ENCODE measurements at regions not wholly inside any gene's neighbourhood (a gene's known extent, or its start where the extent isn't known, plus 50 kb on each side); places are given as distances from the start of the nearest gene placed in this dataset.

DNA sequence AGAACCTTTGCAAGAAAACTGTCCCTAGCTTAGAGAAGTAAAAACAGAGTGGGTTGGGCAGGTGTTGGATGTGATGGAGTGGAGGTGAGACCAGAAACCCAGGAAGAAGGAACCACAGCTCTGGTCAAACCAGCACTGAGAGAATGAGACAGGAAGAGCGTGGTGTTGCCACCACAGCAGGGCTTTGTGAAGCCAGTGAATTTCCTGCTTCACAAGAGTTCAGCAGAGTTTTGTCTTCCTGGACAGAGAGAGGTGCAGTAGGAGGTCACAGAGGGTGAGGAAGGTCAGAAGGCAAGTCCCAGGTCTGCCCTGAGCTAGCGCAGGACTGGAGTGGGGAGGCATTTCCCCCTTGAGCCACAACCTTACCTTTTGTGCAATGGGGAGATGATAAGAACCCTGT lies 2306.2 kb upstream of the ACO1 start:
- TF ChIP-seq POLR2A (IDR thresholded peaks at IDR 0.05; ENCODE audit: control extremely low read depth in 1 of 2, low read depth in 2 of 2, low read length in 2 of 2) (no peak), TCF12 (IDR thresholded peaks at IDR 0.05; ENCODE audit: low read depth, low read length) (no peak), EZH2 (IDR thresholded peaks at IDR 0.05; ENCODE audit: low read depth, low read length, severe bottlenecking) (no peak), TEAD4 (IDR thresholded peaks at IDR 0.05; ENCODE audit: low read depth, low read length) (no peak), NRF1 (IDR thresholded peaks at IDR 0.05; ENCODE audit: low read depth, low read length) (no peak), JUN (IDR thresholded peaks at IDR 0.05; ENCODE audit: low read depth, low read length) (no peak), GTF2F1 (IDR thresholded peaks at IDR 0.05; ENCODE audit: borderline replicate concordance, low read depth, low read length) (no peak), SIN3A (conservative IDR thresholded peaks at IDR 0.05 in 1 of 2, IDR thresholded peaks at IDR 0.05 in 1 of 2; ENCODE audit: low read depth in 1 of 2, low read length in 2 of 2) (no peak), RNF2 (IDR thresholded peaks at IDR 0.05; ENCODE audit: borderline replicate concordance, low read depth, low read length, missing control alignments, poor library complexity, severe bottlenecking) (no peak)
- TF ChIP-seq, protein P1, sequence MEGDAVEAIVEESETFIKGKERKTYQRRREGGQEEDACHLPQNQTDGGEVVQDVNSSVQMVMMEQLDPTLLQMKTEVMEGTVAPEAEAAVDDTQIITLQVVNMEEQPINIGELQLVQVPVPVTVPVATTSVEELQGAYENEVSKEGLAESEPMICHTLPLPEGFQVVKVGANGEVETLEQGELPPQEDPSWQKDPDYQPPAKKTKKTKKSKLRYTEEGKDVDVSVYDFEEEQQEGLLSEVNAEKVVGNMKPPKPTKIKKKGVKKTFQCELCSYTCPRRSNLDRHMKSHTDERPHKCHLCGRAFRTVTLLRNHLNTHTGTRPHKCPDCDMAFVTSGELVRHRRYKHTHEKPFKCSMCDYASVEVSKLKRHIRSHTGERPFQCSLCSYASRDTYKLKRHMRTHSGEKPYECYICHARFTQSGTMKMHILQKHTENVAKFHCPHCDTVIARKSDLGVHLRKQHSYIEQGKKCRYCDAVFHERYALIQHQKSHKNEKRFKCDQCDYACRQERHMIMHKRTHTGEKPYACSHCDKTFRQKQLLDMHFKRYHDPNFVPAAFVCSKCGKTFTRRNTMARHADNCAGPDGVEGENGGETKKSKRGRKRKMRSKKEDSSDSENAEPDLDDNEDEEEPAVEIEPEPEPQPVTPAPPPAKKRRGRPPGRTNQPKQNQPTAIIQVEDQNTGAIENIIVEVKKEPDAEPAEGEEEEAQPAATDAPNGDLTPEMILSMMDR (IDR thresholded peaks at IDR 0.05; ENCODE audit: control extremely low read depth in 1 of 3, insufficient read depth in 1 of 3, low read depth in 1 of 3, low read length in 3 of 3), result no peak
- TF ChIP-seq, protein P2, sequence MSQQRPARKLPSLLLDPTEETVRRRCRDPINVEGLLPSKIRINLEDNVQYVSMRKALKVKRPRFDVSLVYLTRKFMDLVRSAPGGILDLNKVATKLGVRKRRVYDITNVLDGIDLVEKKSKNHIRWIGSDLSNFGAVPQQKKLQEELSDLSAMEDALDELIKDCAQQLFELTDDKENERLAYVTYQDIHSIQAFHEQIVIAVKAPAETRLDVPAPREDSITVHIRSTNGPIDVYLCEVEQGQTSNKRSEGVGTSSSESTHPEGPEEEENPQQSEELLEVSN (IDR thresholded peaks at IDR 0.05), result no peak
